Activated CD8-positive, alpha-beta memory T cell treated with anti-CD3 and anti-CD28 coated beads for 4 hours (primary cell): ENCODE measurements at regions not wholly inside any gene's neighbourhood (a gene's known extent, or its start where the extent isn't known, plus 50 kb on each side); places are given as distances from the start of the nearest gene placed in this dataset.
"Not testable (repeated sequence)": the region's sequence is repeated elsewhere in the genome, so short reads cannot be mapped to it uniquely, and the experiment has no call there.

Source experiments
- DNase-seq, 2 donors: peaks; one replicate each; pipeline ENCODE4 v3.0.0-alpha.2; 2020; ENCODE audit warnings: low read depth in 2 of 2

- DNase-seq, result no peak
Measured at GRCh38 chr1:195701149-195701548, 907.1 kb downstream of the KCNT2 start.

- no peak for DNase-seq
Measured at GRCh38 chr1:195697130-195697529, 911.1 kb downstream of the KCNT2 start.

- no peak for DNase-seq
Measured at GRCh38 chr1:195686764-195687163, 921.5 kb downstream of the KCNT2 start.

GRCh38 chr1:195664628-195665027 is 943.6 kb downstream of the KCNT2 start:
- no peak for DNase-seq

GRCh38 chr1:195663549-195664280 is 944.5 kb downstream of the KCNT2 start:
- no peak for DNase-seq

GRCh38 chr1:195656780-195657179 is 951.5 kb downstream of the KCNT2 start:
- DNase-seq, result no peak

GRCh38 chr1:195648875-195649274 is 959.4 kb downstream of the KCNT2 start:
- DNase-seq, result not testable (repeated sequence)

GRCh38 chr1:195637539-195637938 is 970.7 kb downstream of the KCNT2 start:
- DNase-seq, result no peak

GRCh38 chr1:195618287-195618686 is 990.0 kb downstream of the KCNT2 start:
- no peak for DNase-seq

GRCh38 chr1:195617106-195617505 is 991.1 kb downstream of the KCNT2 start:
- no peak for DNase-seq

GRCh38 chr1:195608883-195609282 is 999.4 kb downstream of the KCNT2 start:
- DNase-seq, result no peak

- no peak for DNase-seq
Measured at GRCh38 chr1:195606483-195606882, 1001.8 kb downstream of the KCNT2 start.

- DNase-seq, result no peak
Measured at GRCh38 chr1:195604287-195604686, 1004.0 kb downstream of the KCNT2 start.

GRCh38 chr1:195597891-195598290 is 1010.3 kb downstream of the KCNT2 start:
- no peak for DNase-seq

- DNase-seq, result no peak
Measured at GRCh38 chr1:195594773-195595172, 1013.5 kb downstream of the KCNT2 start.

- no peak for DNase-seq
Measured at GRCh38 chr1:195594322-195594721, 1013.9 kb downstream of the KCNT2 start.

- DNase-seq, result no peak
Measured at GRCh38 chr1:195591917-195592672, 1016.1 kb downstream of the KCNT2 start.

GRCh38 chr1:195590649-195591048 is 1017.6 kb downstream of the KCNT2 start:
- no peak for DNase-seq

GRCh38 chr1:195584870-195585624 is 1023.2 kb downstream of the KCNT2 start:
- DNase-seq, result no peak

GRCh38 chr1:195580988-195581387 is 1027.3 kb downstream of the KCNT2 start:
- no peak for DNase-seq

- no peak for DNase-seq
Measured at GRCh38 chr1:195577748-195578147, 1030.5 kb downstream of the KCNT2 start.

GRCh38 chr1:195576641-195577040 is 1031.6 kb downstream of the KCNT2 start:
- no peak for DNase-seq

- DNase-seq, result no peak
Measured at GRCh38 chr1:195574511-195574910, 1033.7 kb downstream of the KCNT2 start.
